HepG2 (cell line): ENCODE measurements at regions not wholly inside any gene's neighbourhood (a gene's known extent, or its start where the extent isn't known, plus 50 kb on each side); places are given as distances from the start of the nearest gene placed in this dataset.

ENCODE experiments used
- ATAC-seq: fragments of 200-7000 bp; cut with Tn5 transposase; 3 replicates; pipeline ENCODE4 v1.9.1; 2020; ENCODE audit warnings: mild to moderate bottlenecking, moderate library complexity
- BruUV-seq: library from RNA; stranded (reverse); fragments of 400-500 nt; replicated peaks from 2 replicates; lab custom pipeline; 2021; lab: Mats Ljungman, UMichigan
- CTCF ChIA-PET: fragments of 300-600 bp; formaldehyde crosslinking; extraction: SDS; loops from one replicate; lab custom pipeline; 2021; ENCODE audit warnings: low total read pairs, inconsistent platforms, low intra/inter-chr PET ratio; lab: Yijun Ruan, JAX
- POLR2A ChIA-PET: fragments of 350-600 bp; sonication (Branson Sonifier 250); formaldehyde crosslinking; loops from one replicate; lab custom pipeline; 2020; ENCODE audit warnings: antibody characterized with exemption, inconsistent platforms; lab: Yijun Ruan, JAX
- DNase-seq: peaks from one replicate; pipeline ENCODE4 v3.0.0-alpha.2; 2015; ENCODE audit warnings: low spot score
- FAIRE-seq: peaks from 3 replicates; lab custom pipeline; 2011; peaks lifted over from hg19 to GRCh38; lab: Jason Lieb, UNC
- H2AFZ ChIP-seq: one replicate; pipeline ENCODE4 v1.6.1; 2011; ENCODE audit warnings: low read length, inconsistent platforms
- H3K27ac ChIP-seq: fragments of 300-600 bp; 3 replicates; pipeline ENCODE4 v1.8.0; 2011; ENCODE audit warnings: mixed run types, mild to moderate bottlenecking, mixed read lengths, low read length, inconsistent platforms; ENCODE audit not compliant: insufficient read depth; ENCODE audit errors: extremely low read length
- H3K27me3 ChIP-seq, 2 experiments: fragments of 200-600 bp in 1 of 2; 2 replicates in 1 of 2; 3 replicates in 1 of 2; pipeline versions ENCODE4 v1.6.0 to v1.8.0; 2011; ENCODE audit warnings: low read length in 2 of 2, mild to moderate bottlenecking in 2 of 2, moderate library complexity in 2 of 2, inconsistent platforms in 1 of 2; ENCODE audit not compliant: insufficient read depth in 2 of 2, control insufficient read depth in 1 of 2
- H3K36me3 ChIP-seq, 2 experiments: fragments of 200-600 bp in 1 of 2; replicated peaks in 1 of 2; 2 replicates in 1 of 2; 3 replicates in 1 of 2; pipeline versions ENCODE4 v1.5.1 to v1.8.0; 2011; ENCODE audit warnings: low read length in 2 of 2, inconsistent platforms in 1 of 2; ENCODE audit not compliant: insufficient read depth in 2 of 2, control insufficient read depth in 1 of 2
- H3K4me1 ChIP-seq: 2 replicates; pipeline ENCODE4 v1.5.1; 2012; ENCODE audit warnings: low read length, inconsistent platforms; ENCODE audit not compliant: insufficient read depth
- H3K4me2 ChIP-seq: 2 replicates; pipeline ENCODE4 v1.6.0; 2011; ENCODE audit warnings: low read depth, low read length, inconsistent platforms
- H3K4me3 ChIP-seq, 3 experiments: fragments of 200-600 bp in 1 of 3; sonication (generic), shearing (Covaris generic) in 1 of 3; replicated peaks in 1 of 3; 2 replicates each; pipeline ENCODE4 v1.5.1; 2011 to 2016; ENCODE audit warnings: low read length in 3 of 3, inconsistent platforms in 2 of 3, low read depth in 2 of 3, mild to moderate bottlenecking in 2 of 3, control low read depth in 1 of 3, mixed read lengths in 1 of 3; ENCODE audit not compliant: insufficient read depth in 1 of 3
- H3K79me2 ChIP-seq: one replicate; pipeline ENCODE4 v1.6.1; 2011; ENCODE audit warnings: low read length, inconsistent platforms; ENCODE audit not compliant: insufficient read depth
- H3K9ac ChIP-seq: 2 replicates; pipeline ENCODE4 v1.6.0; 2011; ENCODE audit warnings: mild to moderate bottlenecking, low read depth, low read length, inconsistent platforms; ENCODE audit not compliant: insufficient read depth
- H3K9me3 ChIP-seq: 2 replicates; pipeline ENCODE4 v1.5.1; 2012; ENCODE audit warnings: mild to moderate bottlenecking, low read length
- H4K20me1 ChIP-seq: 2 replicates; pipeline ENCODE4 v1.6.0; 2011; ENCODE audit warnings: inconsistent platforms, mild to moderate bottlenecking, low read length, moderate library complexity; ENCODE audit not compliant: insufficient read depth
- BHLHE40 ChIP-seq: IDR thresholded peaks from 2 replicates; pipeline ENCODE4 v1.6.1; 2011; ENCODE audit warnings: low read length, improper control_type of control experiment
- CHD2 ChIP-seq: IDR thresholded peaks from 2 replicates; pipeline ENCODE4 v1.6.1; 2011; ENCODE audit warnings: low read depth, low read length, improper control_type of control experiment
- NR2C2 ChIP-seq: sonication (generic); formaldehyde crosslinking; IDR thresholded peaks from 2 replicates; pipeline ENCODE4 v1.4.0; 2020; ENCODE audit warnings: missing genetic modification reagents, mild to moderate bottlenecking, moderate library complexity, borderline replicate concordance
- SP140L ChIP-seq: sonication (generic); formaldehyde crosslinking; IDR thresholded peaks from 2 replicates; pipeline ENCODE4 v1.4.0; 2020; ENCODE audit warnings: missing genetic modification reagents, borderline replicate concordance
- YEATS4 ChIP-seq: sonication (generic); formaldehyde crosslinking; IDR thresholded peaks from 2 replicates; pipeline ENCODE4 v1.4.0; 2020; ENCODE audit warnings: missing genetic modification reagents, borderline replicate concordance
- ZFP36L1 ChIP-seq: sonication (generic); formaldehyde crosslinking; IDR thresholded peaks from 2 replicates; pipeline ENCODE4 v1.8.0; 2022; ENCODE audit warnings: mild to moderate bottlenecking, missing genetic modification reagents, moderate library complexity
- ZNF562 ChIP-seq: sonication (generic); formaldehyde crosslinking; IDR thresholded peaks from 2 replicates; pipeline ENCODE4 v1.8.0; 2022; ENCODE audit warnings: missing genetic modification reagents, borderline replicate concordance
- WGBS: methylation state at CpG from one replicate; pipeline ENCODE4 v1.1.6; 2017; ENCODE audit warnings: low lambda C conversion rate; 5-methylcytosine and 5-hydroxymethylcytosine counted together
- in situ Hi-C: cut with HindIII; loops from 2 replicates; pipeline ENCODE4 v1.10.0; 2017; ENCODE audit warnings: low pct_unique_long_range_greater_than_20kb; ENCODE audit not compliant: extremely low pct_ligation_motif_present
- intact Hi-C: fragments of 100-400 bp; cut with micrococcal nuclease; formaldehyde crosslinking; loops from one replicate; pipeline ENCODE4 v1.10.0; 2022; ENCODE audit not compliant: unreplicated experiment
- TF ChIP-seq, protein P1 (sequence below): sonication (generic); formaldehyde crosslinking; IDR thresholded peaks from 2 replicates; pipeline ENCODE4 v1.4.0; 2020; ENCODE audit warnings: missing genetic modification reagents, borderline replicate concordance
- TF ChIP-seq, protein P2 (sequence below): sonication (generic); formaldehyde crosslinking; IDR thresholded peaks from 2 replicates; pipeline ENCODE4 v1.9.0; 2021; ENCODE audit warnings: missing genetic modification reagents, borderline replicate concordance
- TF ChIP-seq, protein P3 (sequence below): fragments of 450-650 bp; IDR thresholded peaks from 2 replicates; pipeline ENCODE4 v1.6.1; 2016

DNA sequence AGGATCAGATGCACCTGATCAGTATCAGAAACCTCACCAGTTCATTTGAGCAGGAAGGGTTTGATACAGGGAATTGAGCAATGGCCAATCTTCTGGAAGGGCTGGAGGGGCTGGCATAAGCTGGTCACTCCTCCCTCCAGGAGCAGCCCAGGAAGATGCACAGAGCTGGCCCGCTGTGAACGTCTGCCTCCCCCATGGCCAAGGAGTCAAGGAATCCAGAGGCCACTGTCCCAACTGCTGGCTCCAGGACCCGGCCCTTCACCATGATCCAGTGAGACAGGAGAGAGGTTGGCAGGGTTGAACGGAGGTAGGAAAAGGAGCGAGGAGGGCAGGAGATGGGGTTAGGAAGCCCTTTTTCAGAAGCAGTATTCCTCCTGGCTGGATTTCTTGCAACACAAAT, 113.9 kb upstream of the CST7 start (continued):
- no peak for TF ChIP-seq YEATS4 (CRISPR knock-in tag)
- no peak for TF ChIP-seq NR2C2 (CRISPR knock-in tag)
- TF ChIP-seq SP140L (CRISPR knock-in tag), result no peak
- TF ChIP-seq ZNF562, result no peak
- TF ChIP-seq, protein P1, sequence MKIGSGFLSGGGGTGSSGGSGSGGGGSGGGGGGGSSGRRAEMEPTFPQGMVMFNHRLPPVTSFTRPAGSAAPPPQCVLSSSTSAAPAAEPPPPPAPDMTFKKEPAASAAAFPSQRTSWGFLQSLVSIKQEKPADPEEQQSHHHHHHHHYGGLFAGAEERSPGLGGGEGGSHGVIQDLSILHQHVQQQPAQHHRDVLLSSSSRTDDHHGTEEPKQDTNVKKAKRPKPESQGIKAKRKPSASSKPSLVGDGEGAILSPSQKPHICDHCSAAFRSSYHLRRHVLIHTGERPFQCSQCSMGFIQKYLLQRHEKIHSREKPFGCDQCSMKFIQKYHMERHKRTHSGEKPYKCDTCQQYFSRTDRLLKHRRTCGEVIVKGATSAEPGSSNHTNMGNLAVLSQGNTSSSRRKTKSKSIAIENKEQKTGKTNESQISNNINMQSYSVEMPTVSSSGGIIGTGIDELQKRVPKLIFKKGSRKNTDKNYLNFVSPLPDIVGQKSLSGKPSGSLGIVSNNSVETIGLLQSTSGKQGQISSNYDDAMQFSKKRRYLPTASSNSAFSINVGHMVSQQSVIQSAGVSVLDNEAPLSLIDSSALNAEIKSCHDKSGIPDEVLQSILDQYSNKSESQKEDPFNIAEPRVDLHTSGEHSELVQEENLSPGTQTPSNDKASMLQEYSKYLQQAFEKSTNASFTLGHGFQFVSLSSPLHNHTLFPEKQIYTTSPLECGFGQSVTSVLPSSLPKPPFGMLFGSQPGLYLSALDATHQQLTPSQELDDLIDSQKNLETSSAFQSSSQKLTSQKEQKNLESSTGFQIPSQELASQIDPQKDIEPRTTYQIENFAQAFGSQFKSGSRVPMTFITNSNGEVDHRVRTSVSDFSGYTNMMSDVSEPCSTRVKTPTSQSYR (CRISPR knock-in tag), result no peak
- TF ChIP-seq CHD2, result no peak
- TF ChIP-seq BHLHE40, result no peak
- TF ChIP-seq, protein P2, sequence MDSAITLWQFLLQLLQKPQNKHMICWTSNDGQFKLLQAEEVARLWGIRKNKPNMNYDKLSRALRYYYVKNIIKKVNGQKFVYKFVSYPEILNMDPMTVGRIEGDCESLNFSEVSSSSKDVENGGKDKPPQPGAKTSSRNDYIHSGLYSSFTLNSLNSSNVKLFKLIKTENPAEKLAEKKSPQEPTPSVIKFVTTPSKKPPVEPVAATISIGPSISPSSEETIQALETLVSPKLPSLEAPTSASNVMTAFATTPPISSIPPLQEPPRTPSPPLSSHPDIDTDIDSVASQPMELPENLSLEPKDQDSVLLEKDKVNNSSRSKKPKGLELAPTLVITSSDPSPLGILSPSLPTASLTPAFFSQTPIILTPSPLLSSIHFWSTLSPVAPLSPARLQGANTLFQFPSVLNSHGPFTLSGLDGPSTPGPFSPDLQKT (CRISPR knock-in tag), result no peak
- TF ChIP-seq, all 625 proteins: peak for 0

DNA sequence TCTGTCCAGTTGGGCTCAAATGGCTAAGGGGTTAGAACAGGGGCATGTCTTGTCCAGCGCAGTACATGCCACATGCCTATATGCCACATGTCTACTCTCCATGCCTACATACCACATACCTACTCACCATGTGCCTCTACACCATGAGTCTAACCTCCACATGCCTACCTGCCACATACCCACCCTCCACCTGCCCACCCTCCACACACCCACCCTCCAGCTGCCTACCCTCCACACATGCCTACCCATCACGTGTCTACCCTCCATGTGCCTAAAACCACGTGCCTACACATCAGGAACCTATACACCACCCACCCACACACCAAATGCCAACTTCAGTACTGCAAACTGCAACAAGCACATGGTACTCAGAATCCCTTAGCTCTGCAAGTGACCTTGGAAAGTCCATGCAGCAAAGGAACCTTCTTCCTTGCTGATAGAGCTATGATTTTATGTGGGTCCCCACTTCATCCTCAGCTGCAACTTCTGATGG, 113.0 kb upstream of the CST7 start:
- CTCF ChIA-PET, result no interaction called here
- WGBS, result 8% methylated on average over 3 of the region's 3 CpGs
- H3K27ac ChIP-seq, result no peak overlapping the region
- H3K36me3 ChIP-seq, result no peaks in the 10 kb centered on the region
- H3K79me2 ChIP-seq, result no peaks in the 10 kb centered on the region
- H3K9me3 ChIP-seq, result no peaks in the 10 kb centered on the region
- H3K9ac ChIP-seq, result no peak overlapping the region
- no peaks in the 10 kb centered on the region for H3K4me1 ChIP-seq
- DNase-seq (no peak), ATAC-seq (no peak), FAIRE-seq (no peak)
- in situ Hi-C loops, result loop anchor here (10.0 kb wide), 1 partner anchor 59 kb away; no protein-coding TSS in a partner anchor
- intact Hi-C loops, result no loop called here
- BruUV-seq, result no TSS peak
- H3K27me3 ChIP-seq, result peaks cover 0 to 12% of the 10 kb centered on the region in 2 experiments; a peak in 1 of 5 replicates
- H4K20me1 ChIP-seq, result no peaks in the 10 kb centered on the region
- POLR2A ChIA-PET, result no interaction called here
- no peak for TF ChIP-seq ZFP36L1 (CRISPR knock-in tag)
- TF ChIP-seq, protein P3, sequence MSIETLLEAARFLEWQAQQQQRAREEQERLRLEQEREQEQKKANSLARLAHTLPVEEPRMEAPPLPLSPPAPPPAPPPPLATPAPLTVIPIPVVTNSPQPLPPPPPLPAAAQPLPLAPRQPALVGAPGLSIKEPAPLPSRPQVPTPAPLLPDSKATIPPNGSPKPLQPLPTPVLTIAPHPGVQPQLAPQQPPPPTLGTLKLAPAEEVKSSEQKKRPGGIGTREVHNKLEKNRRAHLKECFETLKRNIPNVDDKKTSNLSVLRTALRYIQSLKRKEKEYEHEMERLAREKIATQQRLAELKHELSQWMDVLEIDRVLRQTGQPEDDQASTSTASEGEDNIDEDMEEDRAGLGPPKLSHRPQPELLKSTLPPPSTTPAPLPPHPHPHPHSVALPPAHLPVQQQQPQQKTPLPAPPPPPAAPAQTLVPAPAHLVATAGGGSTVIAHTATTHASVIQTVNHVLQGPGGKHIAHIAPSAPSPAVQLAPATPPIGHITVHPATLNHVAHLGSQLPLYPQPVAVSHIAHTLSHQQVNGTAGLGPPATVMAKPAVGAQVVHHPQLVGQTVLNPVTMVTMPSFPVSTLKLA, result peak; percentile 91
- H3K4me3 ChIP-seq, result no peak overlapping the region
- no peak overlapping the region for H3K4me2 ChIP-seq
- H2AFZ ChIP-seq, result no peak overlapping the region
